A673 (cell line): ENCODE measurements at regions not wholly inside any gene's neighbourhood (a gene's known extent, or its start where the extent isn't known, plus 50 kb on each side); places are given as distances from the start of the nearest gene placed in this dataset.

Source experiments
- BruUV-seq: library from RNA; stranded (reverse); fragments of 400-500 nt; replicated peaks from 2 replicates; lab custom pipeline; 2021; lab: Mats Ljungman, UMichigan
- CTCF ChIA-PET: fragments of 300-600 bp; sonication (Branson Sonifier 250); formaldehyde crosslinking; loops from one replicate; lab custom pipeline; 2022; ENCODE audit warnings: antibody characterized with exemption; lab: Charles Lee
- POLR2A ChIA-PET: fragments of 300-600 bp; sonication (Branson Sonifier 250); formaldehyde crosslinking; loops from one replicate; lab custom pipeline; 2022; ENCODE audit warnings: antibody characterized with exemption; ENCODE audit not compliant: low non-redundant PET; lab: Charles Lee
- DNase-seq: peaks from one replicate; pipeline ENCODE4 v3.0.0-alpha.2; 2015; ENCODE audit warnings: low spot score
- H3K27ac ChIP-seq: fragments of 200-600 bp; sonication (generic); 2 replicates; pipeline ENCODE4 v1.5.1; 2016; ENCODE audit warnings: mixed run types, low read depth, mild to moderate bottlenecking, mixed read lengths, antibody characterized with exemption, low read length; ENCODE audit not compliant: poor library complexity, severe bottlenecking
- H3K27me3 ChIP-seq: fragments of 200-600 bp; sonication (generic); replicated peaks from 2 replicates; pipeline ENCODE4 v1.6.1; 2017; ENCODE audit warnings: mixed run types, low read depth, mild to moderate bottlenecking, mixed read lengths, antibody characterized with exemption, low read length; ENCODE audit not compliant: insufficient read depth, poor library complexity
- H3K36me3 ChIP-seq: fragments of 200-600 bp; sonication (generic); 2 replicates; pipeline ENCODE4 v1.6.1; 2016; ENCODE audit warnings: mixed run types, mild to moderate bottlenecking, mixed read lengths, antibody characterized with exemption, low read length; ENCODE audit not compliant: insufficient read depth, poor library complexity, severe bottlenecking
- H3K4me1 ChIP-seq: fragments of 200-600 bp; sonication (generic); 2 replicates; pipeline ENCODE4 v1.6.1; 2017; ENCODE audit warnings: mixed run types, mild to moderate bottlenecking, mixed read lengths, antibody characterized with exemption, low read length; ENCODE audit not compliant: insufficient read depth, poor library complexity, severe bottlenecking
- H3K4me3 ChIP-seq: fragments of 200-600 bp; sonication (generic); 2 replicates; pipeline ENCODE4 v1.5.1; 2016; ENCODE audit warnings: low read depth, mixed run types, mild to moderate bottlenecking, mixed read lengths, low read length; ENCODE audit not compliant: poor library complexity, severe bottlenecking
- H3K9me3 ChIP-seq: fragments of 200-600 bp; sonication (generic); 2 replicates; pipeline ENCODE4 v1.6.1; 2016; ENCODE audit warnings: mixed run types, low read depth, mild to moderate bottlenecking, mixed read lengths, antibody characterized with exemption, low read length; ENCODE audit not compliant: poor library complexity, severe bottlenecking
- EZH2 ChIP-seq: fragments of 200-600 bp; sonication (generic); IDR thresholded peaks from 2 replicates; pipeline ENCODE4 v1.6.1; 2017; ENCODE audit warnings: borderline replicate concordance, low read depth, mild to moderate bottlenecking, mixed read lengths, antibody characterized with exemption, low read length; ENCODE audit not compliant: poor library complexity, severe bottlenecking
- intact Hi-C: fragments of 100-400 bp; cut with micrococcal nuclease; formaldehyde crosslinking; loops from one replicate; pipeline ENCODE4 v1.10.0; 2022; ENCODE audit not compliant: unreplicated experiment
- TF ChIP-seq, protein P1 (sequence below): fragments of 300-800, 200-600 bp; sonication (generic); conservative IDR thresholded peaks from 2 replicates; pipeline ENCODE4 v1.5.1; 2017; ENCODE audit warnings: low read depth, mild to moderate bottlenecking, antibody characterized with exemption, low read length, moderate library complexity, mixed read lengths

DNA sequence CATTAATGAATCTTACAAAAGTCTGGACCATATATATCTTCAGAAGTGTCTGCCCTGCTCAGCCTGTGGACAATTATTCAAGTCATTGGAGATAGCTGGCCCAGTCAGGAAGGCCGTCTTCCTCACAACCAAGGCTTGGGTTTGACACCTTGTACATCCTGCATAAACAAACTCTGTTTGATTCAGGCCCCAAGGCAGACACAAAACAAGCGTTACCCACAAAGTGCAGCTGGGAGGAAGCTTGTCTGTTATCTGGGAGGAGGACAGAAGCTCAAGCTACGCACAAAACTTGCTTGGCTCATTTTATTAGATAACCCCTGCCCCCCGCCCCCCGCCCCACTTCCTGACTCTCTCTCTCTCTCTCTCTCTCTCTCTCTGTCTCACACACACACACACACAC is 166.9 kb upstream of the WDR11 start:
- CTCF ChIA-PET, result no interaction called here
- no peak for TF ChIP-seq EZH2
- TF ChIP-seq, protein P1, sequence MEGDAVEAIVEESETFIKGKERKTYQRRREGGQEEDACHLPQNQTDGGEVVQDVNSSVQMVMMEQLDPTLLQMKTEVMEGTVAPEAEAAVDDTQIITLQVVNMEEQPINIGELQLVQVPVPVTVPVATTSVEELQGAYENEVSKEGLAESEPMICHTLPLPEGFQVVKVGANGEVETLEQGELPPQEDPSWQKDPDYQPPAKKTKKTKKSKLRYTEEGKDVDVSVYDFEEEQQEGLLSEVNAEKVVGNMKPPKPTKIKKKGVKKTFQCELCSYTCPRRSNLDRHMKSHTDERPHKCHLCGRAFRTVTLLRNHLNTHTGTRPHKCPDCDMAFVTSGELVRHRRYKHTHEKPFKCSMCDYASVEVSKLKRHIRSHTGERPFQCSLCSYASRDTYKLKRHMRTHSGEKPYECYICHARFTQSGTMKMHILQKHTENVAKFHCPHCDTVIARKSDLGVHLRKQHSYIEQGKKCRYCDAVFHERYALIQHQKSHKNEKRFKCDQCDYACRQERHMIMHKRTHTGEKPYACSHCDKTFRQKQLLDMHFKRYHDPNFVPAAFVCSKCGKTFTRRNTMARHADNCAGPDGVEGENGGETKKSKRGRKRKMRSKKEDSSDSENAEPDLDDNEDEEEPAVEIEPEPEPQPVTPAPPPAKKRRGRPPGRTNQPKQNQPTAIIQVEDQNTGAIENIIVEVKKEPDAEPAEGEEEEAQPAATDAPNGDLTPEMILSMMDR, result no peak
- no TSS peak for BruUV-seq

DNA sequence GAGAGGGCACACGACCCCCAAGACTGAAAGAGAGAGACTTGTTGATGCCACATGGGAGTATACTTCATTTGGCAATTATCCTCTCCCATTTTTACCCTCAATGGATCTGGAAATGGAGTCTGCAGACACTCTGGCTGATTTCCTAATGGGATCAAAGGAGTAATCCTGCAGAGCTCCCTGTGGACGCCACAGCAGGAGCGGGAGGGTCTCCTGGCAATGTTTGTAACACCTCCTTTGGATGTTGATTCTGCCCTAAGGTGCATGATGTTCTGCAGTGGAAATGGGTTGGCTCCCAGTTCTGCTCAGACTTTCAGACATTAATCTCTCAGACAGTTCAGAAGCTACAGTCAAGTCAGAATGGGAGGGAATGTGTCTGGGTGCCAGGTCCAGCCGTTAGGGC is 166.0 kb upstream of the WDR11 start:
- Histone ChIP-seq H3K36me3 (no peaks in the 10 kb centered on the region), H3K27me3 (peaks cover 27% of the 10 kb centered on the region), H3K4me1 (no peaks in the 10 kb centered on the region), H3K27ac (no peak overlapping the region), H3K4me3 (no peak overlapping the region), H3K9me3 (no peaks in the 10 kb centered on the region)
- ChIA-PET CTCF (no interaction called here), POLR2A (no interaction called here)
- DNase-seq, result no peak
- intact Hi-C loops, result no loop called here
- no TSS peak for BruUV-seq
- TF ChIP-seq EZH2, result no peak
- TF ChIP-seq, protein P1, result no peak

More for the DNA sequence above, 166.9 kb upstream of the WDR11 start:
- intact Hi-C loops, result no loop called here
- Histone ChIP-seq H3K9me3 (no peaks in the 10 kb centered on the region), H3K27me3 (peaks cover 27% of the 10 kb centered on the region), H3K4me1 (no peaks in the 10 kb centered on the region), H3K27ac (no peak overlapping the region), H3K36me3 (no peaks in the 10 kb centered on the region), H3K4me3 (no peak overlapping the region)
- DNase-seq, result no peak
- POLR2A ChIA-PET, result interaction anchor here (0.6 kb wide), 1 partner anchor 27 kb away, joined by 3 read pairs; no protein-coding TSS in a partner anchor

DNA sequence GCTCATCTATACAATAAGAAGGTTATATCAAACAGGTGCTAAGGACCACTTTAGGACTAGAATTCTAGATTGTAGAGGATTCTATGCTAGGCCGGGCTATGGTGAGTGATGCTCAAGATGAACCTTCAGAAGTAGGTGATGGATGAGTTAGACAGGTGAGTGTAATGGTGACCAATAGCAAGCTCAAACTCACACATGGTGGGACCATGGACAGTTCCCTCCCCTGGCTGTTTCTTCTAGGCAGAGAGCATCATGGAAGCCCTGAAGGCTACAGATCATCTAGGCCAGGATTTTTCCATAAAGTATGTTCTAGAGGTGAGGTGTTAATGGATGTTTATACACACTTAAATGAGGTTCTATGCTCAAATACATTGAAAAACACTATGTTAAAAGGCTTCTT is 162.2 kb upstream of the WDR11 start:
- no TSS peak for BruUV-seq
- H3K27me3 ChIP-seq, result peaks cover 10% of the 10 kb centered on the region
- CTCF ChIA-PET, result no interaction called here
- TF ChIP-seq, protein P1, result no peak
- no peak for TF ChIP-seq EZH2
- no peaks in the 10 kb centered on the region for H3K4me1 ChIP-seq
- POLR2A ChIA-PET, result no interaction called here
- no peaks in the 10 kb centered on the region for H3K36me3 ChIP-seq
- intact Hi-C loops, result no loop called here
- H3K4me3 ChIP-seq, result no peak overlapping the region
- no peaks in the 10 kb centered on the region for H3K9me3 ChIP-seq
- no peak for DNase-seq
- H3K27ac ChIP-seq, result no peak overlapping the region
